CD4-positive, alpha-beta T cell (primary cell): ENCODE measurements at regions not wholly inside any gene's neighbourhood (a gene's known extent, or its start where the extent isn't known, plus 50 kb on each side); places are given as distances from the start of the nearest gene placed in this dataset.

Experiments used
- ATAC-seq: fragments of 200-7000 bp; cut with Tn5 transposase; one replicate; pipeline ENCODE4 v1.10.0; 2022; ENCODE audit warnings: mild to moderate bottlenecking; ENCODE audit not compliant: poor library complexity
- CTCF ChIA-PET: fragments of 350-600 bp; sonication (Branson Sonifier 250); formaldehyde crosslinking; loops from one replicate; lab custom pipeline; 2021; ENCODE audit warnings: antibody characterized with exemption, inconsistent platforms; lab: Charles Lee
- POLR2A ChIA-PET: fragments of 350-600 bp; sonication (Branson Sonifier 250); formaldehyde crosslinking; loops from one replicate; lab custom pipeline; 2021; ENCODE audit warnings: antibody characterized with exemption, inconsistent platforms; lab: Charles Lee
- DNase-seq, 14 experiments: peaks; one replicate each; pipeline ENCODE4 v3.0.0-alpha.2; 2013 to 2020; ENCODE audit warnings: mixed read lengths in 2 of 14
- H3K27ac ChIP-seq, 2 donors: one replicate each; pipeline versions ENCODE4 v1.5.1 to v1.7.0; 2013; ENCODE audit warnings: low read length in 2 of 2, low read depth in 1 of 2, mild to moderate bottlenecking in 1 of 2
- H3K27me3 ChIP-seq, 2 experiments: 1 replicate in 1 of 2; 2 replicates in 1 of 2; pipeline versions ENCODE4 v1.6.1 to v1.7.0; 2013; ENCODE audit warnings: low read length in 2 of 2, control low read depth in 1 of 2, mild to moderate bottlenecking in 1 of 2, moderate library complexity in 1 of 2; ENCODE audit not compliant: insufficient read depth in 2 of 2, control insufficient read depth in 1 of 2
- H3K36me3 ChIP-seq: one replicate; pipeline ENCODE4 v1.6.1; 2013; ENCODE audit warnings: low read length, control low read depth; ENCODE audit not compliant: insufficient read depth
- H3K4me1 ChIP-seq: one replicate; pipeline ENCODE4 v1.6.1; 2013; ENCODE audit warnings: low read length, control low read depth; ENCODE audit not compliant: insufficient read depth
- H3K4me3 ChIP-seq: one replicate; pipeline ENCODE4 v1.5.1; 2013; ENCODE audit warnings: mild to moderate bottlenecking, low read length, moderate library complexity
- H3K9me3 ChIP-seq, 2 experiments: 1 replicate in 1 of 2; 2 replicates in 1 of 2; pipeline versions ENCODE4 v1.6.1 to v1.7.0; 2013; ENCODE audit warnings: low read length in 2 of 2, mild to moderate bottlenecking in 2 of 2, control low read depth in 1 of 2, moderate library complexity in 1 of 2; ENCODE audit not compliant: control insufficient read depth in 1 of 2, insufficient read depth in 1 of 2
- H3K27ac Mint-ChIP-seq: one replicate; pipeline ENCODE4 v1.8.0; 2020; ENCODE audit warnings: mixed read lengths
- H3K27me3 Mint-ChIP-seq: one replicate; pipeline ENCODE4 v1.8.0; 2021; ENCODE audit warnings: mixed read lengths
- H3K36me3 Mint-ChIP-seq: one replicate; pipeline ENCODE4 v1.8.0; 2021; ENCODE audit warnings: low read depth, mixed read lengths
- H3K4me1 Mint-ChIP-seq: one replicate; pipeline ENCODE4 v1.8.0; 2021; ENCODE audit warnings: low read depth, mixed read lengths
- H3K4me3 Mint-ChIP-seq: one replicate; pipeline ENCODE4 v1.8.0; 2020; ENCODE audit warnings: mild to moderate bottlenecking, mixed read lengths
- H3K9me3 Mint-ChIP-seq: one replicate; pipeline ENCODE4 v1.8.0; 2020; ENCODE audit warnings: mixed read lengths
- CTCF ChIP-seq: fragments of 200-600 bp; IDR thresholded peaks from one replicate; pipeline ENCODE4 v1.8.0; 2022; ENCODE audit warnings: antibody characterized with exemption, mild to moderate bottlenecking
- intact Hi-C, 2 experiments: fragments of 100-400 bp; cut with DNase I in 1 of 2; cut with micrococcal nuclease in 1 of 2; formaldehyde crosslinking; loops; one replicate each; pipeline versions ENCODE4 v1.15.1 to v1.9.0; 2023 to 2025; cut with DNase I, micrococcal nuclease

- no peak for ATAC-seq
- Mint-ChIP-seq H3K9me3 (no peaks in the 10 kb centered on the region), H3K27me3 (no peaks in the 10 kb centered on the region), H3K27ac (no peak overlapping the region), H3K4me3 (no peak overlapping the region), H3K4me1 (peaks cover 25% of the 10 kb centered on the region), H3K36me3 (no peaks in the 10 kb centered on the region)
- ChIA-PET POLR2A (no interaction called here), CTCF (no interaction called here)
- no peaks in the 10 kb centered on the region for H3K27me3 ChIP-seq
- no peak overlapping the region for H3K4me3 ChIP-seq
- DNase-seq, result no peak
- H3K36me3 ChIP-seq, result no peaks in the 10 kb centered on the region
- no peaks in the 10 kb centered on the region for H3K9me3 ChIP-seq
- intact Hi-C loops, result no loop called here
- no peak overlapping the region for H3K27ac ChIP-seq
- no peaks in the 10 kb centered on the region for H3K4me1 ChIP-seq
- TF ChIP-seq CTCF, result no peak
These were observed 106.3 kb upstream of the TNIP3 start for GRCh38 chr4:121270389-121270788.

GRCh38 chr4:121269001-121269400 is 104.9 kb upstream of the TNIP3 start:
- ChIA-PET CTCF (no interaction called here), POLR2A (no interaction called here)
- Mint-ChIP-seq H3K4me1 (peaks cover 25% of the 10 kb centered on the region), H3K27me3 (no peaks in the 10 kb centered on the region), H3K9me3 (no peaks in the 10 kb centered on the region), H3K27ac (no peak overlapping the region), H3K36me3 (no peaks in the 10 kb centered on the region), H3K4me3 (no peak overlapping the region)
- Histone ChIP-seq H3K36me3 (no peaks in the 10 kb centered on the region), H3K27me3 (no peaks in the 10 kb centered on the region), H3K4me3 (no peak overlapping the region), H3K9me3 (no peaks in the 10 kb centered on the region), H3K27ac (no peak overlapping the region), H3K4me1 (no peaks in the 10 kb centered on the region)
- intact Hi-C loops, result loop anchor here in 1 of 2 experiments (5.0 kb wide), 1 partner anchor 152 kb away; no protein-coding TSS in a partner anchor
- TF ChIP-seq CTCF, result no peak
- DNase-seq, result no peak
- ATAC-seq, result no peak

GRCh38 chr4:121266982-121267381 is 102.9 kb upstream of the TNIP3 start:
- no peaks in the 10 kb centered on the region for H3K36me3 Mint-ChIP-seq
- ChIA-PET CTCF (no interaction called here), POLR2A (no interaction called here)
- H3K4me3 Mint-ChIP-seq, result no peak overlapping the region
- DNase-seq, result no peak
- Histone ChIP-seq H3K27ac (no peak overlapping the region), H3K4me3 (no peak overlapping the region), H3K4me1 (no peaks in the 10 kb centered on the region), H3K27me3 (no peaks in the 10 kb centered on the region), H3K9me3 (no peaks in the 10 kb centered on the region), H3K36me3 (no peaks in the 10 kb centered on the region)
- no peak for ATAC-seq
- intact Hi-C loops, result loop anchor here in 1 of 2 experiments (5.0 kb wide), 1 partner anchor 150 kb away; no protein-coding TSS in a partner anchor
- no peak overlapping the region for H3K27ac Mint-ChIP-seq
- no peak for TF ChIP-seq CTCF
- no peaks in the 10 kb centered on the region for H3K27me3 Mint-ChIP-seq
- peaks cover 15% of the 10 kb centered on the region for H3K4me1 Mint-ChIP-seq
- H3K9me3 Mint-ChIP-seq, result no peaks in the 10 kb centered on the region
